Activated T-helper 9 cell treated with anti-CD3 and anti-CD28 coated beads, Interleukin-2, amount 50 U/mL, for 16 hours (primary cell): ENCODE measurements at regions not wholly inside any gene's neighbourhood (a gene's known extent, or its start where the extent isn't known, plus 50 kb on each side); places are given as distances from the start of the nearest gene placed in this dataset.

Experiments used
- DNase-seq: peaks from one replicate; pipeline ENCODE4 v3.0.0-alpha.2; 2020; ENCODE audit warnings: low read depth

DNA sequence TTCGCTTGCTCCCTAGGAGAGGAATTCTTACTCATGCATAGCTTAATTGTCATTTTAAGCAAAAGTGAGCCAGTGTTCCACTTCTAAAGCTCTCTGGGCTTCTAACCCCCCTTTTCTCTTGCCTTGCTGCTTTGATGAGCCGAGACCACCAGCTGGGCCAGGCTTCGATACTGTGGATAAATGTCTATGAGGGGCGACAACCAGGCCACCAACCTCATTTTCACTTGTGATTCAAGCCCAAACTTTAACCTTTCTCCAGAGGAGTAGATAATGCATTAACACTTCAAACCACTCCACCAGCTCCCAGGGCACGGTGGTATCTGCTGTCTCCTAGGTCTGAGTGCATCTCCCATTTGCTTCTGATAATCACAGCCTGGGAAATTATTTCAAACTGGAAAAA, 205.6 kb downstream of the PSAT1 start:
- no peak for DNase-seq

DNA sequence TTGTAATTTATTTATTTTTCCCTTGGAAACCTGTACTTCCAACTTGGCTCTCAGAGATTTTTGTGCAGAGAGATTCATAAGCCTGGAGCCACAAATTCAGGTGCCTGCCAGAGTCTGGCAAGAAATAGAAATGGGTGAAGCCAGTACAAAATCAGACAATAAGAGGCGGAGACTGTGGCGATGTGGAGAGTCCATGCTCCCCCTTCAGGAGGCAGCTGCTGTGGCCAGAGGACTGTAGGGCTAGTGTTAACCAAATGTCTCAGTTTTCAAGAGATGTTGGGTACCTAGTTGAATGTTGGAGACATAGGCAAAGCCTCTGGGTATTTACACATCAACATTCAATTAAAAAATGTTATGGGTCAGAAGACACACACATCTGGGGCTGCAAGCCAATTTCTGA, 208.6 kb downstream of the PSAT1 start:
- DNase-seq = no peak

DNA sequence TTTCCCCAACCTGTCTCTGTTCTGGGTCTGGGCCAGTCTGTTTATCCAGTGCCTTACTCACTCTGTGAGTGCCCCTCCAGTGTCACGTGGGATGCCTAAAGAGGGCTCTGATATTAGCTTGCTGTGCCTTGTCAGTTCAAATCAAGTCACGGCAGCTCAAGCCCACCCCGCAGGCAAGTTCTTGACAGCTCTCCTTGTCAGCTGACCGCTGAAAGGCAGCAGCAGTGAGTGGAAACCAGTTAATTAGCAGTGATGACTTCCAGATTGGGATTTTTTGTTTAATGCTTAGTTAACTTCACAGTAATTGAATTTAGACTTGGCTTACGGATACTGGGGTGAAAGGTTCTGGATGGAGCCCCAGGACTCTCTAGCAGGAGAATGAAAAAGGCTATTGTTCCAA, 210.1 kb downstream of the PSAT1 start:
- DNase-seq = no peak

- no peak for DNase-seq
Measured at GRCh38 chr9:78510035-78510434, 213.1 kb downstream of the PSAT1 start.

- no peak for DNase-seq
Measured at GRCh38 chr9:78515108-78515507, 218.2 kb downstream of the PSAT1 start.

DNA sequence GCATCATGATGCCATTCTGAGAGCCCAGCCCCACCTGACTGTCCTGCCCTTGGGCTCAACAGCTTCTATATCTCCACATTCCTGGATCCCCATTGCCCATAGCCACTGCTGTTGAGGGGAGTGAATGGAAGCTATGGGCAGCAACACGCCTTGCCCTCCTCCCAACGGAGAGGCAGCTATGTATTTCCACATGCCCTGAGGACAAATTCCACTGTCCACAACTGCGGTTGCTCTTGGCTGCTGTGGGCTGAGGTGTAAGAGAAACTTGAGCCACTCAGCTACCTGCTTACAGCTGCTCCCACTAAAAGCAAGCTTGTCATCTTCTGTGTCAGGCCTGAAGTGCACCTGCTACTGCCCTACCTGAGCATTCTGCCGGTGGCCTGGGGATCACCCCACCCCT, 222.9 kb downstream of the PSAT1 start:
- DNase-seq = no peak

DNA sequence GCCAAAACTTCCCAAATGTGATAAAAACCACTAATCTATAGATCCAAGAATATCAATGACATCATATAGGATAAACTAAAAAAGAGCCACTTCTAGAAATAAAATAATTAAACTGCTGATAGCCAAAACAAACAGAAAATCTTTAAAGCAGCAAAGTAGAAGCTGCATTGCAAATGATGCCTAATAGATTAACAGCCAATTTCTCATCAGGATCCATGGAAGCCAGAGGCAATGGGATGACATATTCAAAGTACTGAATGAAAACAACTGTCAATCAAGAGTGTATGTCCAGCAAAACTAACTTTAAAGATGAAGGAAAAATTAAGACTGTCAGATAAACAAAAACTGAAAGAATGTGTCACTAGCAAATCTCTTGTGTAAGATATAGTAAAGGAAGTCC, 224.8 kb downstream of the PSAT1 start:
- no peak for DNase-seq

DNA sequence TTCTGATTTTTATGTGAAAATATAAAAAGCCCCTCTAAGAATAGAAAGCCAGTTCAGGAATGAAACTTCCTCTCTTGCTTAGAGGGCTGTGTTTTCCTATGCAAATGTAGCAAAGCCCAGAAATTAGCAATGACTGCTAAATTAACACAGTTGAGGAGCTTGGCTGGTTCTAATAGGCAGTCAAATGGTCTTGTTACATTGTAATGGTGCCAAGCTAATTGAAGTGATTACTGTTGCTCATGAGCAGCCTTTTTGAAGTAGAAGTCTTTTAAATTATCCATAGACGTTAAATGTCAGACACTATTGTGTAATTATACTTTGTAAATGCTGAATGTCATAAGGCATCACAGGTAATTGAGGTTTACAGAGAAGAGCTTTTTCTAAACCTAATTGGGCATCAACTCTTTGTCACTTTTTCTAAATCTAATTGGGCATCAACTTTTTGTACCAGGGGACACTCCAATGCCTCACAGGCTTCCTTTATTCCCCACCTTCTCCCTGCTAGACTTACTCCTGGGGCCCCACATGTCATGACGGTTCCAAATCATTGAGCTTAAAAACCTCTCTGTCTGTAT, 229.1 kb downstream of the PSAT1 start:
- no peak for DNase-seq

DNA sequence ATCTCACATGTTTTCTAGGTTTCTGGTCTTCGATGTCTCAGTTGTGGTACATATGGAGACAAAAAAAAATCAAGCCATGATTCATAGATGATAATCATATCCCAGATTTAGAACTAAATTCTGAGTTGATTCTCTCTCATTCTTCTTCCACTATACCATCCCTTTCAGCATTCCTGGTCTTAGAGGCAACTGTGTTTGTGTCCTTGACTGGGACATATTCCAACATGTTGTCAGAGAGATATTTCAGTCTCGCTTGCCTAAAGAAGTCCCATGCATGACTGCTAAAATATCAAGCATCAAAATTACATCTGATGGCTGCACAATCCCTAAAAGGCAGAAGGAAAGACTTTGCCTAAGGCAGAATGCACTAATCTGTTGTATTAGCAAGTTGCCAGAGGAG, 236.6 kb downstream of the PSAT1 start:
- DNase-seq = no peak

DNA sequence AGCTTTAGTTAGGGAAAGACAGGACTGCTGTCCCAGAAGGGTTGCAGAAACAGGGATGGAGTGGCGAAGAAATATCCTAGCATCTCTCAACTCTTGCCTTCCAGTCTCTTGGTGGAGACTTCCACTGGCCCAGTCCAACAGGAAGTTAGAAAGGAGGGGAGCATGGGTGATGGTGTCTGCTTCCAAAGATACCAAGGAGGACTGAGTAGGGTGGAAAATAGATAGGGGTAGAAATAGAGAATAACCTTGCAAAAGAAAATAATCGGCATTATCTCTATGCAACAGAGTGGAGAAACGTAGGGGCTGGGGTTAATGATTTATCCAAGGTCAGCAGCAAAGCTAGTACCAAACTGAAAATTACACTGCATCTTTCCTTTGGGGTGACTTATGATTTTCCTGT, 242.3 kb downstream of the PSAT1 start:
- no peak for DNase-seq

- DNase-seq = no peak
Measured at GRCh38 chr9:78539904-78540303, 243.0 kb downstream of the PSAT1 start.

DNA sequence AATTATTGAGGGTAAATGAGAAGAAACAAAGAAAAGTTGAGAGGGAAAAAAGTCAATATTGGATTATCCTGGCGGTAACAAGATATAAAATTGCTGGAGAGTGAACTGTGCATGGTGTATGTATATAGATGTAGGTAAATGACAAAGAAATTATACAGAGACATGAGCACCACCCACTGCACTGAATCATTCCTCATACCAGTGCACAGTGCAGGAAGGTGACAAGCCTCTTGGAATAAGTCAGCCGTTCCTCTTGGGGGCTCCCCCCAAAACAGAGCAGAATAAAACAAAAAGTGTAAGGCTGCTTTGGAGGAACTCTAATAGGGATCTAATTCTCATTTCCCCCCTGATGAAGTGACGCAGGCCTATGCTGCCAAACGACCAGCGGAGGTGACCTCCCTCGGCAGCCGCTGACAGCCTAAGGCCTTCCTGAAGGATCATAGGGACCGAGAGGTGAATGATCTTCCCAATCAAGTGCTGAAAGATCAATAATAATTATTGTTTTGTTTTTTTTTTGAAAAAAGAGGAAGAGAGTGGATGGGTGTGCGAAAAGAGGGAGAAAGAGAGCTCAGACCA, 245.0 kb downstream of the PSAT1 start:
- no peak for DNase-seq

GRCh38 chr9:78542491-78543181, 245.7 kb downstream of the PSAT1 start:
- no peak for DNase-seq

DNA sequence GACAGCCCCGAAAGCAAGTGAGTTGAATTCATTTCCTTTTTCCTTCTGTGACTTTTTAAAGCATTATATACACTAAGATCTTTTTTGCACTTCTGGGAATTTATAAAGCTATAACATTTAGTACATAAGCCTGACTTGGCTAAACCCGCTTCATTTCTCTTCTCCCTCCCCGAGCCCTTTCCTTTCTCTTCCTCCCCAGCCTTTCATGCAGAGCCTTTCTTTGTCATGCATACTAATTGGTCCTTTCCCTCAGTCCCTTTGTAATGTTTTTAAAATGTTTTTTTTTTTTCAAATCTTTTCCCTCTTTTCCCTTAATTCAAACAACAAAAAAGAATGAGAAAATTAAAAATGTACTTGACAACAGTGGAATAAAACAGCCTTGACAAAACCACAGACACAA, 246.4 kb downstream of the PSAT1 start:
- DNase-seq = no peak

DNA sequence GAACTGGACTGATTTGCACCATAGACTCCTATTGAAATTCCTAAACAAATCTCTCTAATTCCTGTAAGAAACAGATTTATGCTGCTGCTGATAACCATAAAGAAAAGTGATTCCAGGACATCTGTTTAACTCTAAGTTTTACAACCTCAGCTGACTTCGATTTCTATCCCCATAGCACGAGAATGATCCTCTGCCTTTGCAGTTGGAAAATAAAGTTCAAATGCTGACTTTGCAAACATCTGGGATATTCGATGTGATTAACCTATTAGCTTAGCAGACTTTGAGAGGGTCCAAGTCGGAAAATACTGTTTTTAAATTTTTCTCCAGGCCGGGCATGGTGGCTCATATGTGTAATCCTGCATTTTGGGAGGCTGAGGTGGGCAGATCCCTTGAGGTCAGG, 247.3 kb downstream of the PSAT1 start:
- no peak for DNase-seq

GRCh38 chr9:78547831-78548230, 250.9 kb downstream of the PSAT1 start:
- DNase-seq = no peak

DNA sequence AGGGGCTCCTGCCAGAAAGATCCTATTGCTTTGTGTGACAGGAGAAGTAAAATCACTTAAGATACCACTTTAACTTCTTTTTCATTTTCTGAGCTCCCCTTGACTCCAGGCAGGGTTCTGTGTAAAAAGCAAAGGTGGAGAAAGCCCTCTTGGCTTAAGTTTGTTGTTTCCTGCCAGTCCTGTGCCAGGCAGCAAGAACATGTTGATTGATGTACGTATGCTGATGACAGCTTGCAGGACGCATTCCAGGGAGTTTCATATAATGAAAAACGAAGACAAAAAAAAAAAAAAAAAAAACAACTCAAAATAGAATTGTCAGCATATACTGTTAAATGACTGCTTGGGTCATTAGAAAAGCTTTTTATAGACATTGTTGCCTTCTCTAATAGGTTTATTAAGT, 251.7 kb downstream of the PSAT1 start:
- DNase-seq = no peak

- no peak for DNase-seq
Measured at GRCh38 chr9:78549711-78550110, 252.8 kb downstream of the PSAT1 start.

DNA sequence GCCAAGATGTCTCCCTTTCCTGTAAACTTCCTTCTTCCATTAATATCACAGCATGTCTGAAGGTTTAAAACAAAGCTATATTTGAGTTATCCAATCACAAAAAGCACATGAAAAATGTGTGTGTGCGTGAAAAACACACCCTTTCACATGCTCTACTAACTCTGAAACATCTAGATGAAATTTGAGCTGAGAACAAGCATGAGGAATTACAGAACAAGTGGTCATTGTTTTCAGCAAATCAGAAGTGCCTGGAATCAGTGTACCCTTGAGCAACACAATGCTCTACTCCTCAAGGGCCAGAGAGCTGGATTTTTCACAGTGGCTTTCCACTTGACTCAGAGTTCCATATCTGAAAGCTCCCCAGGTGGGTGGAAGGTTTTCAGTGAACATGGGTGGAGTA, 255.9 kb downstream of the PSAT1 start:
- no peak for DNase-seq

GRCh38 chr9:78557540-78557939, 260.6 kb downstream of the PSAT1 start:
- no peak for DNase-seq

DNA sequence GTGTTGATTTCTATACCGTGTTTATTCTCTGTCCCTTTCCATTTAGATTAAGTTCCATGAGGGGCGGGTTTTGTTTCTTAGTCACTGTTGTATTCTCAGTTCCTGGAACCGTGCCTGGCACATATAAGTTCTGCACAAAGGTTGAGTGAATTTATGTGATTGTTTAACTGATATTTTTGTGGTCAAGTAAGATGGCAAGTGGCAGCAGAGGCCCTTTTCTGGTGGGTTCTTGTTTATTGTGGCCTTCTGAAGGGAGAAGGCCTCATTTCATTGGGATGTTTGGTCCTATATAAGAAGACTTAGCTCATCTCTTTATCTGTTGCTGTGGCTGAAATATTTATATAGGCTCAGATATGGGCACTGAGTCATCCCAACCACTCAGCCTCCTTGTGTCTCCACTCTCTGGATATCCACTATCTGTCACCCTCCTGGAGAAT, 262.5 kb downstream of the PSAT1 start:
- no peak for DNase-seq

DNA sequence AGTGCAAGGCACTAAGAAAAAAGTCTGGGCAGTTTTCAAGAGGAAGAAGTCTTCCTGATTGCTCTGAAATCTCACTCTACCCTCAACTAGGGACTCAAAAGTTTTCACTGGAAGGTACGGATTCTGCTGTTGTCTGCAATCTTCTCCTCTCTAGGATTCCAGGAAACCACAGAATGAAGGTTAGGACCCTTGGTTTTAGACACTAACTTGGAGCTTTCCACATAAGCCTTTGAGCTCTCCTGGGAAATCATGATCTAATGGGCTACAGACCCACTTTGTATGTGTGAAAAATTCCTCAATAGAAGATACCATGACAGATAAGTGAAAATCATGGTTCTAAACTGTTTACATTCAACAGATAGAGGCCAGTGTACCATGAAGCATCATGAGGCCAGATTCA, 265.1 kb downstream of the PSAT1 start:
- DNase-seq = no peak

DNA sequence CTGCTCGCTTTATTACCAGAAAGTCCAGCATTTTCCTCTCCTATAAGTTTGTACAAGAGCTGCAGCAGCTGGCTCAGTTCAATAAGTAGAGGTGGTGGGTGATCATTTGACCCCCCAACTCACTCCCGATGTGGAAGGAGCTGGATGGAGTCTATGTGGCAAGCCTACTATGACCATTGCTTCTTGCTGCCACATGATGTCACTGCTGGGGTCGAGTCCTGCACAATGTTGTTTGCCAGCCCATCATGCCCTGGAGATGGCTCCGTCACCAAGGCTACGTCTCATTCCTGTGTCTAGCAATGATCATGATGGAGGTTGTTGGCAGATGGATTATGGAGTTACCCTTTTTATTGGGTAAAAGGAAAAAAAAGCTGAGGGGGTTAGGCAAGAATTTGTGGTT, 266.3 kb downstream of the PSAT1 start:
- no peak for DNase-seq

- DNase-seq = no peak
Measured at GRCh38 chr9:78565481-78565880, 268.6 kb downstream of the PSAT1 start.
